HG02970 (cell line): ENCODE measurements at regions not wholly inside any gene's neighbourhood (a gene's known extent, or its start where the extent isn't known, plus 50 kb on each side); places are given as distances from the start of the nearest gene placed in this dataset.

Source experiments
- ATAC-seq: cut with Tn5 transposase; IDR thresholded peaks from one replicate; pipeline ENCODE4 v1.9.1; 2021; ENCODE audit warnings: mild to moderate bottlenecking, moderate library complexity, moderate number of reproducible peaks; ENCODE audit not compliant: unreplicated experiment, low FRiP score

DNA sequence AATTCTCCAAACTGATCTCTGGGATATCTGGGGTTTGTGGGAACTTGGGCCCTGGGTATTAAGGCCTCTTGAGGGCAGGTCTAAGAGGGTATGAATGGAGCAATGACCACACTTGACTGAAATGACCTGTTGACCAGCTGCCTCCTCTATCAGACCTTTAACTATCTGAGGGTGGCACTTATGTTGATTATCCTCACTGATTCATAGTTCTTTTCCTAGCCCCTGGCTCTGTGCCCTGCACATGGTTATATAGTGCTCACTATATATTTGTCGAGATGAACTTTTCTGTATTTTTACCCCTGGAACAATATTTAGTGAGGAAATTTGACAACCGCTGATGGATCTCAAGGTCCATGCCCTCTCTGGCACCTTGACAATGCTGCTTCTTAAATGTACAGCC lies 305.5 kb upstream of the PLET1 start:
- ATAC-seq: no peak

GRCh38 chr11:112570333-112570732 lies 309.7 kb upstream of the PLET1 start:
- ATAC-seq: no peak

GRCh38 chr11:112579282-112579681 lies 318.6 kb upstream of the PLET1 start:
- ATAC-seq: no peak

GRCh38 chr11:112580864-112581263 lies 320.2 kb upstream of the PLET1 start:
- no peak for ATAC-seq

- no peak for ATAC-seq
Measured at GRCh38 chr11:112581747-112582146, 321.1 kb upstream of the PLET1 start.

GRCh38 chr11:112582366-112582765 lies 321.7 kb upstream of the PLET1 start:
- ATAC-seq: no peak

DNA sequence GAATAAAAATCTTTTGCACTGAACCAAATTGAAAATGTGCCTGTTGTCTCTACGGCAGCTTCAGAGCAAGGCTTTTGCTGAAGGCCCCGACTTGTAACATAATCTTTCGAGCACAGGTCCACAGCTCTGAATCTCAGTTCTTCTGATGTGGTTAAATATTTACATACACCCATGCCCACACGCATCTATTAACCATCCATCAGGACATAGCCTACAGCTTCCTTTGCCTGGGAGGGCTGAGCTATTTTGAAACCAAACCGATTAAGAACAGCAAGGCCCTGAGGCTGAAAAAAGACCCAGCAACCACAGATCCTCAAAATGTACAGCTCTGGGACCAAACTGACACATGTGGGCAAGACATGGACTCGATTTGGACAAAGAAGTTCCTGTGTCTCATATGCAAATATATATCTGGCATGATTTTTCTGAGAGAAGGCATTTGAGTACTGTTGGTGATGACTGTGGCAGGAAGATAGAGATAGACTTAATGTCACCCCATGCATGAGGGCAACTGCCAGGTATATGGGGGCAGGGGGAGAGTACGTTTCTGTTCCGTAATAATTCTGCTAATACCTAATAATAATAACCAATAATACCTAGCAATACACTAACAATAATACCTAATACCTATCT lies 322.7 kb upstream of the PLET1 start:
- ATAC-seq: peak; percentile 74

DNA sequence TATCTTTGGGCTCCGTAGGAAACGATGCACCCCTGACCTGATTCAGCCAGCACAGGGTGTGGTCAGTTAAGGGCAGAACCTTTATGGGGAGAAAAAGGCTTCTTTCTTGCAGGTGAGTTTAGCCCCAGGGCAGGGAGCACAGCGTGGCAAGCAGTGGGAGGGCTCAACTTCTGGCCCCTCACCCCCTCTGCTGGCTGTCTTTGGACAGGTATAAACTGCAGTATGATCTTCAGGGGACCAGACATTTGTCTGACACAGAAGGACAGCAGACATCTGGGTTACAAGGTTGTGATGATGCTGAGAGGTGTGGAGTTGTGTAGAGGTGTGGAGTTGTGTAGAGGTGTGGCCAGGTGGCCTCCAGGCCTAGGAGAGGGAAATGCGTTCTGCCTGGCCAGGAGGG lies 324.0 kb upstream of the PLET1 start:
- no peak for ATAC-seq

DNA sequence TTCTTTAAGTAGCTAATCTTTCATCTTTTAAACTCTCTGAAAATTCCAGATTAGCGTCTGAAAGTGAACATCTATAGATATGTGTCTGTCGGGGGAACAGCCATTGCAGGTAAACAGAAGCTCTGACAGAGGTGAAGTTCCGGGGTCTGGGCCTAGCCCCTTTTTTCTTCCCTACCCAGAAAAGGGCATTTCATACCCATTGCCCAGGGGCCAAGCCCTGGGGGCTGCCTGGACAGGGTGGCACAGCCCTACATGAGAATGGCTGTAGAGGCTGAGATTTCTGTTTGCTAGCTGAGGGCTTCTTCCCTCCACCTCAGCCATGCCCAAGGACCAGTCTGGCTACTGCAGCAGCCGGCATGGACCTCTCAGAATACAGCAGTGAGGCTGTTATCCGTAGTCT lies 327.0 kb upstream of the PLET1 start:
- no peak for ATAC-seq

DNA sequence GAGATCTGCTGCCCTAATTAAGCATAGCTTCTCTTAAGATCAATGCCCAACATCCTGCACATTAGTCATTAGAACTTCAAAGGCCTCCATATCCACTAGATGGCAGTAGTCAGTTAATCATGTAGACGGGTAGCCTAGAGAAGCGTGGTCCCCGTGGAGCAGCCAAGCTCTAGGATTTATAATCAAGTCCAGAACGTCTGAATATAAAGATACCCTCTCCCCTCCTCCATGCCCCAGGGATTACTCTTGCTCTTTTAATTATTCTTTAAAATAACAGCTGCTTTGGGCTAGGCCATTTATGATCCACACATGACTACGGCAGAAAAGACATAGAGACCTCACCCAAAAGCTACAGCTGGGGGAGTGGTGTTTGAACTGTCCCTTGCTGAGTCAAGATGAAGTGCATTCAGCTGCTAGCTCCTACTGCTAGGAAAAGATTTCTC lies 327.6 kb upstream of the PLET1 start:
- peak; percentile 42 for ATAC-seq

DNA sequence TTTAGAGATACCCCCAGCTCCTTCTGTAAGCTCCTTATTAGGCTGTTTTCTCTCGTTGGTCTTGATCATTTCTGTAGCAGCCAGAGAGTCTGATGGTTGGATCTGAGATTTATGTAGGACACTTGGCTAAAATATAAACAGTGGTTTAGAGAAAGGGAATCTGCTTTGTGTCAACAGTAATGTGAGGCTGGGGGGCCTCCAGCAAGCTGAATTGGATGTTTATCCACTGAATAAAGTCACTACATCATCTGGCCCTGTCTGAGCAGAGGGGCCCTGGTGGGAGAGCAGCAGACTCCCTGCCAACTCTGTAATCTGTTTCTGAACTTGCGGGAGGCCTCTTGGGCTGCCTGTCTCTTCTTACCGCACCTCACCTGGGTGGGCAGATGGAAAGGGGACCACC lies 328.5 kb upstream of the PLET1 start:
- ATAC-seq: no peak

DNA sequence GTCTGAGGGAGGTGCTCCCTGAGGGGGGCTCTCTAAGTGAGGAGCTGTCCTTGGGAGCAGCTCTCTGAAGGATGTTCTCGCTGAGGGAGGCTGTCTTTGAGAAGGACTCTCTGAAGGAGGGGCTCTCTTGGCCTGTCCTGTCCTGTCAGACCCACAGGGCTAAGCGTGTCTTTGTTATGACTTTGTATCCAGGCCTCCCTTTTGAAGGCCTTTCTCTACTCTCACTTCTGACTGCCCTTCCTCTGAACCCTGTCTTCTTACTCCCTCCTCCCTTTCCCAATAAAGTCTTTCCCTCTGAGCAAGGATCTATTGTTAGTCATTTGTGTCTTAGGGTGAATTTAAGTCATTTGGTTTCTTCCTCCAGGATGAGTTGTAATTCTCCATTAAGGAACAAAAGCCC lies 330.1 kb upstream of the PLET1 start:
- ATAC-seq: no peak

DNA sequence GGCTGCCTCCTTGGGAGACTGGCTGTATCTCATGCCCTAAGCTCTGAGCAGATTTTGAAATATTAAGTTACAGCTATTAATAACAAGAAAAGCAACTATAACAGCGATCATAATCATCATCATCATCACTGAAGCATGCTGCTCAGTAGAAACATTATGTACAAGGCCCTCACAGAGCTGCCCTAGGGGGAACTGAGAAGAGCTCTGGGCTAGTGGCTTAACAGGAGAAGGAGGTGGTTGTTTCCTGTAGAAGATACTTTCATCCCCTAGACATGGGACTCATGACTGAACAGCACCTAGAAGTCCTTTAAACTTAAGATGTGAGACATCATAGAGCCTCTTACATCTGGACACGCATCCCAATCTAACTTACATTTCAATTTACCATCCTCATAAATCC lies 332.8 kb upstream of the PLET1 start:
- no peak for ATAC-seq

GRCh38 chr11:112596324-112596723 lies 335.7 kb upstream of the PLET1 start:
- ATAC-seq: no peak

DNA sequence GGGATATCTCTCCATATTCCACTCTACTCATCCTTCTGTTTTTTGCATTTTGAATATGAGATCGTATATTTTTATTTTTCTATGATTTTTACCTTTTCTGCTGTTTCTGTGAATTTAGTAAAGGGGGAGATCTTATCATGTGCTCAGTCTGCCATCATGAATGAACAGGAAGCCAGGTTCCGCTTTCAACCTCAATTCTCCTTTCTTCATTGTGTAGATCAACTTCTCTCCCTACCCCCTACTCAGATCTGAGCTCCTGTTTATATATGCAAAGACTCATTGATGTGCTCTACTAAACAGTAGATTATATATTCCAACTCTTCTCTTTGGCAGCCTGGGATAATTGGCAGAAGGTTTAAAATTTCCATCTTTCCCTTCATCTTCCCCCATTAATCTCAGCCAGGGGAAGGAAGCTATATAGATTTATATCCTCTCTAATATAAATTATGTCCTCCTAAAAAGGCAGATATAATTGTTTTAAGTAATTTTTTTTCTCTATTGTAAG lies 336.7 kb upstream of the PLET1 start:
- no peak for ATAC-seq

- ATAC-seq: no peak
Measured at GRCh38 chr11:112599265-112599664, 338.6 kb upstream of the PLET1 start.

- no peak for ATAC-seq
Measured at GRCh38 chr11:112599856-112600533, 339.3 kb upstream of the PLET1 start.

GRCh38 chr11:112605093-112605666 lies 344.5 kb upstream of the PLET1 start:
- ATAC-seq: no peak

- ATAC-seq: no peak
Measured at GRCh38 chr11:112606656-112607055, 346.0 kb upstream of the PLET1 start.

GRCh38 chr11:112608509-112608908 lies 347.8 kb upstream of the PLET1 start:
- no peak for ATAC-seq

GRCh38 chr11:112610494-112610893 lies 349.8 kb upstream of the PLET1 start:
- ATAC-seq: no peak
